ENCODE measurements at regions not wholly inside any gene's neighbourhood (a gene's known extent, or its start where the extent isn't known, plus 50 kb on each side); places are given as distances from the start of the nearest gene placed in this dataset.
A peak's percentile ranks its signal among the peaks of the same experiment; 100 is the strongest.

- TF ChIP-seq SPI1 (IDR thresholded peaks at IDR 0.05; ENCODE audit: borderline replicate concordance, low read depth) (no peak), REST (IDR thresholded peaks at IDR 0.05; ENCODE audit: insufficient replicate concordance, low read depth) (no peak), POLR2AphosphoS5 (IDR thresholded peaks at IDR 0.05; ENCODE audit: low read depth) (no peak), GABPA (IDR thresholded peaks at IDR 0.05; ENCODE audit: low read depth) (no peak)
- DNase-seq (ENCODE audit: low read depth in 1 of 2, low spot score in 1 of 2) = no peak
These were observed 118.4 kb upstream of the LNX1 start for GRCh38 chr4:53709693-53710092.

GRCh38 chr4:53707491-53707890 lies 116.2 kb upstream of the LNX1 start:
- Histone ChIP-seq H3K4me3 (replicated peaks; ENCODE audit: insufficient read depth, low read length) (no peak overlapping the region), H3K27me3 (ENCODE audit: insufficient read depth, poor library complexity, severe bottlenecking) (peaks cover 2% of the 10 kb centered on the region), H3K27ac (replicated peaks) (no peak overlapping the region)
- DNase-seq (ENCODE audit: low read depth in 1 of 2, low spot score in 1 of 2) = no peak
- TF ChIP-seq REST (IDR thresholded peaks at IDR 0.05; ENCODE audit: insufficient replicate concordance, low read depth) (no peak), SPI1 (IDR thresholded peaks at IDR 0.05; ENCODE audit: borderline replicate concordance, low read depth) (no peak), GABPA (IDR thresholded peaks at IDR 0.05; ENCODE audit: low read depth) (no peak), CTCF (IDR thresholded peaks at IDR 0.05; ENCODE audit: insufficient read depth, low read length) (no peak), POLR2AphosphoS5 (IDR thresholded peaks at IDR 0.05; ENCODE audit: low read depth) (no peak)

More at GRCh38 chr4:53709693-53710092, 118.4 kb upstream of the LNX1 start:
- H3K27ac ChIP-seq (replicated peaks) = no peak overlapping the region
- H3K27me3 ChIP-seq (ENCODE audit: insufficient read depth, poor library complexity, severe bottlenecking) = peaks cover 2% of the 10 kb centered on the region
- no peak overlapping the region for H3K4me3 ChIP-seq (replicated peaks; ENCODE audit: insufficient read depth, low read length)

GRCh38 chr4:53706422-53707032 lies 115.2 kb upstream of the LNX1 start:
- Histone ChIP-seq H3K4me3 (replicated peaks; ENCODE audit: insufficient read depth, low read length) (no peak overlapping the region), H3K27me3 (ENCODE audit: insufficient read depth, poor library complexity, severe bottlenecking) (peaks cover 2% of the 10 kb centered on the region), H3K27ac (replicated peaks) (no peak overlapping the region)
- no peak for DNase-seq (ENCODE audit: low read depth in 1 of 2, low spot score in 1 of 2)
- TF ChIP-seq SPI1 (IDR thresholded peaks at IDR 0.05; ENCODE audit: borderline replicate concordance, low read depth) (no peak), POLR2AphosphoS5 (IDR thresholded peaks at IDR 0.05; ENCODE audit: low read depth) (no peak), CTCF (IDR thresholded peaks at IDR 0.05; ENCODE audit: insufficient read depth, low read length) (peak; percentile 44), REST (IDR thresholded peaks at IDR 0.05; ENCODE audit: insufficient replicate concordance, low read depth) (no peak), GABPA (IDR thresholded peaks at IDR 0.05; ENCODE audit: low read depth) (no peak)
